Keratinocyte (primary cell): ENCODE measurements at regions not wholly inside any gene's neighbourhood (a gene's known extent, or its start where the extent isn't known, plus 50 kb on each side); places are given as distances from the start of the nearest gene placed in this dataset.

Experiments used
- DNase-seq: peaks from one replicate; pipeline ENCODE4 v3.0.0-alpha.2; 2011; ENCODE audit warnings: low read depth, missing footprints, low spot score
- FAIRE-seq: peaks from 2 replicates; lab custom pipeline; 2011; peaks lifted over from hg19 to GRCh38; lab: Jason Lieb, UNC
- H2AFZ ChIP-seq: 2 replicates; pipeline ENCODE4 v1.6.0; 2012; ENCODE audit warnings: low read length, control low read depth, inconsistent platforms; ENCODE audit not compliant: control insufficient read depth
- H3K27ac ChIP-seq: 2 replicates; pipeline ENCODE4 v1.5.1; 2011; ENCODE audit warnings: low read length; ENCODE audit not compliant: control insufficient read depth, insufficient read depth
- H3K27me3 ChIP-seq: 3 replicates; pipeline ENCODE4 v1.6.0; 2011; ENCODE audit warnings: low read length; ENCODE audit not compliant: control insufficient read depth, insufficient read depth; ENCODE audit errors: extremely low read depth
- H3K36me3 ChIP-seq, 2 experiments: 2 replicates in 1 of 2; 3 replicates in 1 of 2; pipeline ENCODE4 v1.5.1; 2011; ENCODE audit warnings: low read length in 2 of 2, mild to moderate bottlenecking in 1 of 2; ENCODE audit not compliant: control insufficient read depth in 2 of 2, insufficient read depth in 2 of 2; ENCODE audit errors: extremely low read depth in 1 of 2
- H3K4me1 ChIP-seq: 3 replicates; pipeline ENCODE4 v1.5.1; 2011; ENCODE audit warnings: low read length; ENCODE audit not compliant: control insufficient read depth, insufficient read depth; ENCODE audit errors: extremely low read depth
- H3K4me2 ChIP-seq: 3 replicates; pipeline ENCODE4 v1.6.0; 2011; ENCODE audit warnings: low read depth, low read length; ENCODE audit not compliant: control insufficient read depth, insufficient read depth; ENCODE audit errors: extremely low read depth
- H3K4me3 ChIP-seq, 3 experiments: fragments of 200-600 bp in 1 of 3; sonication (generic) in 1 of 3; 2 replicates in 2 of 3; 3 replicates in 1 of 3; pipeline ENCODE4 v1.5.1; 2011 to 2016; ENCODE audit warnings: low read length in 3 of 3, mild to moderate bottlenecking in 3 of 3, control low read depth in 2 of 3, inconsistent platforms in 1 of 3, low read depth in 1 of 3, mixed read lengths in 1 of 3, mixed run types in 1 of 3, moderate library complexity in 1 of 3; ENCODE audit not compliant: control insufficient read depth in 2 of 3, insufficient read depth in 2 of 3; ENCODE audit errors: extremely low read depth in 1 of 3
- H3K79me2 ChIP-seq: 2 replicates; pipeline ENCODE4 v1.6.0; 2012; ENCODE audit warnings: low read length; ENCODE audit not compliant: control insufficient read depth, insufficient read depth
- H3K9ac ChIP-seq: 3 replicates; pipeline ENCODE4 v1.6.0; 2011; ENCODE audit warnings: low read length; ENCODE audit not compliant: control insufficient read depth, insufficient read depth; ENCODE audit errors: extremely low read depth
- H3K9me1 ChIP-seq: 3 replicates; pipeline ENCODE4 v1.6.0; 2011; ENCODE audit warnings: low read length; ENCODE audit not compliant: control insufficient read depth, insufficient read depth; ENCODE audit errors: extremely low read depth
- H3K9me3 ChIP-seq: 2 replicates; pipeline ENCODE4 v1.5.1; 2012; ENCODE audit warnings: low read depth, low read length; ENCODE audit not compliant: control insufficient read depth
- H4K20me1 ChIP-seq: 3 replicates; pipeline ENCODE4 v1.6.0; 2011; ENCODE audit warnings: low read length; ENCODE audit not compliant: control insufficient read depth, insufficient read depth; ENCODE audit errors: extremely low read depth
- CTCF ChIP-seq, 3 experiments: IDR thresholded peaks in 1 of 3; conservative IDR thresholded peaks in 1 of 3; optimal IDR thresholded peaks in 1 of 3; 2 replicates in 2 of 3; 3 replicates in 1 of 3; pipeline versions ENCODE3 to v1.5.1; 2011; ENCODE audit warnings: low read length in 3 of 3, mild to moderate bottlenecking in 3 of 3, moderate library complexity in 2 of 3, control low read depth in 1 of 3, inconsistent platforms in 1 of 3; ENCODE audit not compliant: insufficient read depth in 2 of 3; ENCODE audit errors: extremely low read depth in 1 of 3
- EZH2 ChIP-seq: IDR thresholded peaks from one replicate; pipeline ENCODE4 v1.6.1; 2012; ENCODE audit warnings: inconsistent platforms, mild to moderate bottlenecking, low read length, moderate library complexity
- dilution Hi-C: fragments of 300-500 bp; cut with MboI; formaldehyde crosslinking; loops from one replicate; pipeline ENCODE4 v1.7.0; 2020; ENCODE audit warnings: low sequenced_read_pairs; ENCODE audit not compliant: extremely low pct_ligation_motif_present

GRCh38 chr5:62042007-62042406 lies 264.0 kb upstream of the KIF2A start:
- Histone ChIP-seq H3K27ac (no peak overlapping the region), H3K9me1 (no peaks in the 10 kb centered on the region), H3K9me3 (no peaks in the 10 kb centered on the region), H3K36me3 (no peaks in the 10 kb centered on the region), H3K27me3 (no peaks in the 10 kb centered on the region), H3K4me1 (no peaks in the 10 kb centered on the region), H2AFZ (no peak overlapping the region), H3K4me2 (no peak overlapping the region), H3K79me2 (no peaks in the 10 kb centered on the region), H3K4me3 (no peak overlapping the region), H3K9ac (no peak overlapping the region), H4K20me1 (no peaks in the 10 kb centered on the region)
- dilution Hi-C loops = no loop called here
- DNase-seq (no peak), FAIRE-seq (no peak)
- TF ChIP-seq CTCF (optimal IDR thresholded peaks at IDR 0.05 in 1 of 3, IDR thresholded peaks at IDR 0.05 in 1 of 3, conservative IDR thresholded peaks at IDR 0.05 in 1 of 3; ENCODE audit: extremely low read depth in 1 of 3, insufficient read depth in 2 of 3, low read length in 3 of 3) (no peak), EZH2 (no peak)

- Histone ChIP-seq H3K36me3 (no peaks in the 10 kb centered on the region), H4K20me1 (no peaks in the 10 kb centered on the region), H3K9me1 (no peaks in the 10 kb centered on the region), H2AFZ (no peak overlapping the region), H3K27me3 (no peaks in the 10 kb centered on the region), H3K4me2 (no peak overlapping the region), H3K79me2 (no peaks in the 10 kb centered on the region), H3K9me3 (no peaks in the 10 kb centered on the region), H3K4me3 (no peak overlapping the region), H3K9ac (no peak overlapping the region), H3K4me1 (no peaks in the 10 kb centered on the region), H3K27ac (no peak overlapping the region)
- DNase-seq = no peak
- dilution Hi-C loops = no loop called here
- TF ChIP-seq CTCF (optimal IDR thresholded peaks at IDR 0.05 in 1 of 3, IDR thresholded peaks at IDR 0.05 in 1 of 3, conservative IDR thresholded peaks at IDR 0.05 in 1 of 3; ENCODE audit: extremely low read depth in 1 of 3, insufficient read depth in 2 of 3, low read length in 3 of 3) = no peak
- no peak for TF ChIP-seq EZH2
- FAIRE-seq = no peak
Measured at GRCh38 chr5:62043289-62044280, 262.4 kb upstream of the KIF2A start.
